HG03045 (cell line): ENCODE measurements at regions not wholly inside any gene's neighbourhood (a gene's known extent, or its start where the extent isn't known, plus 50 kb on each side); places are given as distances from the start of the nearest gene placed in this dataset.
"Not testable (repeated sequence)": the region's sequence is repeated elsewhere in the genome, so short reads cannot be mapped to it uniquely, and the experiment has no call there.

Source experiments
- ATAC-seq: cut with Tn5 transposase; IDR thresholded peaks from one replicate; pipeline ENCODE4 v1.9.1; 2021; ENCODE audit warnings: mild to moderate bottlenecking, moderate library complexity; ENCODE audit not compliant: unreplicated experiment

GRCh38 chr13:88188986-88189385 lies 517.8 kb downstream of the SLITRK5 start:
- no peak for ATAC-seq

GRCh38 chr13:88189728-88190127 lies 518.6 kb downstream of the SLITRK5 start:
- ATAC-seq, result no peak

- no peak for ATAC-seq
Measured at GRCh38 chr13:88196106-88196505, 524.9 kb downstream of the SLITRK5 start.

GRCh38 chr13:88217372-88217771 lies 546.2 kb downstream of the SLITRK5 start:
- no peak for ATAC-seq

GRCh38 chr13:88217883-88218282 lies 546.7 kb downstream of the SLITRK5 start:
- no peak for ATAC-seq

GRCh38 chr13:88223958-88224357 lies 552.8 kb downstream of the SLITRK5 start:
- no peak for ATAC-seq

- ATAC-seq, result no peak
Measured at GRCh38 chr13:88235441-88235840, 564.3 kb downstream of the SLITRK5 start.

- ATAC-seq, result no peak
Measured at GRCh38 chr13:88246239-88246638, 575.1 kb downstream of the SLITRK5 start.

GRCh38 chr13:88248393-88248792 lies 577.2 kb downstream of the SLITRK5 start:
- ATAC-seq, result no peak

GRCh38 chr13:88257706-88258105 lies 586.5 kb downstream of the SLITRK5 start:
- ATAC-seq, result no peak

- ATAC-seq, result no peak
Measured at GRCh38 chr13:88263808-88264207, 592.6 kb downstream of the SLITRK5 start.

GRCh38 chr13:88281841-88282240 lies 610.7 kb downstream of the SLITRK5 start:
- ATAC-seq, result no peak

- no peak for ATAC-seq
Measured at GRCh38 chr13:88285329-88285728, 614.2 kb downstream of the SLITRK5 start.

GRCh38 chr13:88288326-88288725 lies 617.2 kb downstream of the SLITRK5 start:
- ATAC-seq, result no peak

GRCh38 chr13:88291731-88292130 lies 620.6 kb downstream of the SLITRK5 start:
- ATAC-seq, result not testable (repeated sequence)

GRCh38 chr13:88294368-88294767 lies 623.2 kb downstream of the SLITRK5 start:
- no peak for ATAC-seq

- no peak for ATAC-seq
Measured at GRCh38 chr13:88303157-88303556, 632.0 kb downstream of the SLITRK5 start.

GRCh38 chr13:88303605-88304004 lies 632.4 kb downstream of the SLITRK5 start:
- no peak for ATAC-seq

- no peak for ATAC-seq
Measured at GRCh38 chr13:88314496-88314895, 643.3 kb downstream of the SLITRK5 start.

- ATAC-seq, result no peak
Measured at GRCh38 chr13:88329066-88329465, 657.9 kb downstream of the SLITRK5 start.

- no peak for ATAC-seq
Measured at GRCh38 chr13:88339271-88339741, 668.1 kb downstream of the SLITRK5 start.

GRCh38 chr13:88345171-88345847 lies 674.1 kb downstream of the SLITRK5 start:
- ATAC-seq, result no peak

GRCh38 chr13:88360761-88361160 lies 689.6 kb downstream of the SLITRK5 start:
- no peak for ATAC-seq
